Left cardiac atrium (tissue), 4 donors: ENCODE measurements at regions not wholly inside any gene's neighbourhood (a gene's known extent, or its start where the extent isn't known, plus 50 kb on each side); places are given as distances from the start of the nearest gene placed in this dataset.

ENCODE experiments used
- ATAC-seq, 2 donors: fragments of 200-7000 bp; cut with Tn5 transposase; one replicate each; pipeline ENCODE4 v1.9.1; 2020; ENCODE audit warnings: mild to moderate bottlenecking in 2 of 2, moderate library complexity in 2 of 2
- DNase-seq: peaks from one replicate; pipeline ENCODE4 v3.0.0-alpha.2; 2020
- intact Hi-C, 2 donors: fragments of 100-400 bp; cut with DNase I; formaldehyde crosslinking; loops; one replicate each; pipeline versions ENCODE4 v1.14.1 to v1.15.1; 2022 to 2023
- donor health status: DM: no; HTN: yes; CAD: no.
- donor health status: DM: no; HTN: yes; CAD: no; lungs with severe emphysema.
- donor health status: DM: yes; HTN: yes; CAD: no.
- donor health status: Dilated cardiomyopathy.

- no peak for DNase-seq
- no peak for ATAC-seq
- intact Hi-C loops: no loop called here
Measured at GRCh38 chrX:21056622-21057021, 317.6 kb upstream of the CNKSR2 start.

- intact Hi-C loops: no loop called here
- DNase-seq: no peak
Measured at GRCh38 chrX:21047034-21047455, 327.2 kb upstream of the CNKSR2 start.

GRCh38 chrX:21014326-21014725 lies 359.9 kb upstream of the CNKSR2 start:
- ATAC-seq: no peak
- intact Hi-C loops: no loop called here
- DNase-seq: no peak

More at GRCh38 chrX:21047034-21047455, 327.2 kb upstream of the CNKSR2 start:
- ATAC-seq: no peak

GRCh38 chrX:21004835-21005234 lies 369.4 kb upstream of the CNKSR2 start:
- no peak for DNase-seq

GRCh38 chrX:20995829-20996228 lies 378.4 kb upstream of the CNKSR2 start:
- intact Hi-C loops: no loop called here
- ATAC-seq (no peak), DNase-seq (no peak)

More at GRCh38 chrX:21004835-21005234, 369.4 kb upstream of the CNKSR2 start:
- no peak for ATAC-seq
- intact Hi-C loops: no loop called here

GRCh38 chrX:20989361-20989760 lies 384.9 kb upstream of the CNKSR2 start:
- no peak for DNase-seq
- no peak for ATAC-seq
- intact Hi-C loops: no loop called here

GRCh38 chrX:20988804-20989203 lies 385.4 kb upstream of the CNKSR2 start:
- intact Hi-C loops: no loop called here
- ATAC-seq: no peak
- no peak for DNase-seq

- intact Hi-C loops: no loop called here
- ATAC-seq (no peak), DNase-seq (no peak)
Measured at GRCh38 chrX:20988118-20988517, 386.1 kb upstream of the CNKSR2 start.

- ATAC-seq: no peak
- DNase-seq: no peak
- intact Hi-C loops: no loop called here
Measured at GRCh38 chrX:20980426-20980825, 393.8 kb upstream of the CNKSR2 start.

- DNase-seq (no peak), ATAC-seq (no peak)
- intact Hi-C loops: no loop called here
Measured at GRCh38 chrX:20974326-20974725, 399.9 kb upstream of the CNKSR2 start.

GRCh38 chrX:20973038-20973437 lies 401.2 kb upstream of the CNKSR2 start:
- intact Hi-C loops: no loop called here
- ATAC-seq (no peak), DNase-seq (no peak)

GRCh38 chrX:20971250-20971649 lies 403.0 kb upstream of the CNKSR2 start:
- DNase-seq: no peak
- ATAC-seq: no peak
- intact Hi-C loops: no loop called here

GRCh38 chrX:20969565-20969964 lies 404.7 kb upstream of the CNKSR2 start:
- intact Hi-C loops: no loop called here
- no peak for DNase-seq

GRCh38 chrX:20968996-20969395 lies 405.2 kb upstream of the CNKSR2 start:
- DNase-seq: no peak
- no peak for ATAC-seq

More at GRCh38 chrX:20969565-20969964, 404.7 kb upstream of the CNKSR2 start:
- ATAC-seq: no peak

GRCh38 chrX:20967725-20968124 lies 406.5 kb upstream of the CNKSR2 start:
- DNase-seq (no peak), ATAC-seq (no peak)
- intact Hi-C loops: no loop called here

More at GRCh38 chrX:20968996-20969395, 405.2 kb upstream of the CNKSR2 start:
- intact Hi-C loops: no loop called here

GRCh38 chrX:20965270-20966044 lies 408.8 kb upstream of the CNKSR2 start:
- intact Hi-C loops: no loop called here
- DNase-seq (no peak), ATAC-seq (no peak)

GRCh38 chrX:20954014-20954413 lies 420.2 kb upstream of the CNKSR2 start:
- DNase-seq (no peak), ATAC-seq (no peak)
- intact Hi-C loops: no loop called here

- DNase-seq: no peak
- intact Hi-C loops: no loop called here
- ATAC-seq: no peak
Measured at GRCh38 chrX:20952180-20952579, 422.0 kb upstream of the CNKSR2 start.

- intact Hi-C loops: no loop called here
- no peak for DNase-seq
- peak in 1 of 2 donors; percentile 55 for ATAC-seq
Measured at GRCh38 chrX:20951016-20951810, 423.0 kb upstream of the CNKSR2 start.

- intact Hi-C loops: no loop called here
- ATAC-seq: no peak
- DNase-seq: no peak
Measured at GRCh38 chrX:20947411-20947912, 426.8 kb upstream of the CNKSR2 start.
